GM23338 (cell line): ENCODE measurements at regions not wholly inside any gene's neighbourhood (a gene's known extent, or its start where the extent isn't known, plus 50 kb on each side); places are given as distances from the start of the nearest gene placed in this dataset.
"Not testable (repeated sequence)": the region's sequence is repeated elsewhere in the genome, so short reads cannot be mapped to it uniquely, and the experiment has no call there.

ENCODE experiments used
- ATAC-seq: fragments of 200-7000 bp; cut with Tn5 transposase; 3 replicates; pipeline ENCODE4 v1.9.1; 2020
- DNase-seq: peaks from one replicate; pipeline ENCODE4 v3.0.0-alpha.2; 2015; ENCODE audit warnings: low spot score
- H2AFZ ChIP-seq: fragments of 200-600 bp; sonication (generic); 2 replicates; pipeline ENCODE4 v1.8.0; 2016; ENCODE audit warnings: antibody characterized with exemption, mild to moderate bottlenecking, moderate library complexity
- H3F3A ChIP-seq: fragments of 200-600 bp; sonication (generic); replicated peaks from 2 replicates; pipeline ENCODE4 v1.8.0; 2017; ENCODE audit warnings: antibody characterized with exemption, mixed run types, low read depth
- H3K27ac ChIP-seq: fragments of 200-600 bp; sonication (generic); 2 replicates; pipeline ENCODE4 v1.6.1; 2016; ENCODE audit warnings: low read depth
- H3K27me3 ChIP-seq: fragments of 200-600 bp; sonication (generic); 2 replicates; pipeline ENCODE4 v1.8.0; 2016; ENCODE audit warnings: mild to moderate bottlenecking, mixed run types, moderate library complexity; ENCODE audit not compliant: insufficient read depth
- H3K36me3 ChIP-seq: fragments of 200-600 bp; sonication (generic); 2 replicates; pipeline ENCODE4 v1.8.0; 2016; ENCODE audit warnings: mild to moderate bottlenecking; ENCODE audit not compliant: insufficient read depth
- H3K4me1 ChIP-seq: fragments of 200-600 bp; sonication (generic); 2 replicates; pipeline ENCODE4 v1.8.0; 2016; ENCODE audit warnings: mild to moderate bottlenecking, moderate library complexity; ENCODE audit not compliant: insufficient read depth
- H3K4me2 ChIP-seq: fragments of 200-600 bp; sonication (generic); 2 replicates; pipeline ENCODE4 v1.7.1; 2017; ENCODE audit warnings: mixed run types
- H3K4me3 ChIP-seq: fragments of 200-600 bp; sonication (generic); 2 replicates; pipeline ENCODE4 v1.6.1; 2016; ENCODE audit warnings: mixed run types
- H3K79me2 ChIP-seq: fragments of 200-600 bp; sonication (generic); replicated peaks from 2 replicates; pipeline ENCODE4 v1.8.0; 2017; ENCODE audit warnings: mild to moderate bottlenecking; ENCODE audit not compliant: insufficient read depth
- H3K9me2 ChIP-seq: fragments of 200-600 bp; sonication (generic); 2 replicates; pipeline ENCODE4 v1.8.0; 2017; ENCODE audit not compliant: insufficient read depth
- H4K20me1 ChIP-seq: fragments of 200-600 bp; sonication (generic); replicated peaks from 2 replicates; pipeline ENCODE4 v1.8.0; 2017; ENCODE audit warnings: mild to moderate bottlenecking; ENCODE audit not compliant: insufficient read depth
- H3K27ac Mint-ChIP-seq: 2 replicates; pipeline ENCODE4 v1.8.0; 2020; ENCODE audit warnings: inconsistent platforms, mild to moderate bottlenecking, moderate library complexity, mixed read lengths
- H3K27me3 Mint-ChIP-seq: 3 replicates; pipeline ENCODE4 v1.8.0; 2022; ENCODE audit warnings: low read depth, mild to moderate bottlenecking, moderate library complexity, mixed read lengths, inconsistent platforms; ENCODE audit not compliant: insufficient read depth, poor library complexity
- H3K36me3 Mint-ChIP-seq: 3 replicates; pipeline ENCODE4 v1.8.0; 2021; ENCODE audit warnings: low read depth, mild to moderate bottlenecking, inconsistent platforms, moderate library complexity, mixed read lengths
- H3K4me1 Mint-ChIP-seq: 3 replicates; pipeline ENCODE4 v1.8.0; 2020; ENCODE audit warnings: mild to moderate bottlenecking, inconsistent platforms, mixed read lengths
- H3K4me3 Mint-ChIP-seq: 3 replicates; pipeline ENCODE4 v1.8.0; 2021; ENCODE audit warnings: moderate library complexity, mild to moderate bottlenecking, inconsistent platforms, mixed read lengths
- H3K9me3 Mint-ChIP-seq: 3 replicates; pipeline ENCODE4 v1.8.0; 2020; ENCODE audit warnings: moderate library complexity, mild to moderate bottlenecking, inconsistent platforms, mixed read lengths
- CTCF ChIP-seq, 2 experiments: fragments of 200-600 bp in 1 of 2; sonication (generic) in 1 of 2; conservative IDR thresholded peaks; 2 replicates each; pipeline versions ENCODE4 v1.5.1 to v1.6.1; 2016 to 2017; ENCODE audit warnings: antibody characterized with exemption in 2 of 2, low read depth in 2 of 2, mild to moderate bottlenecking in 2 of 2, moderate library complexity in 1 of 2
- ETS1 ChIP-seq: IDR thresholded peaks from 2 replicates; pipeline ENCODE4 v1.6.1; 2016; ENCODE audit warnings: antibody characterized with exemption
- POLR2AphosphoS5 ChIP-seq: IDR thresholded peaks from 2 replicates; pipeline ENCODE4 v1.6.1; 2016; ENCODE audit warnings: antibody characterized with exemption, low read depth

- Mint-ChIP-seq H3K9me3 (peaks cover 35% of the 10 kb centered on the region), H3K27me3 (peaks cover 2% of the 10 kb centered on the region), H3K4me1 (no peaks in the 10 kb centered on the region), H3K27ac (no peak overlapping the region), H3K4me3 (no peak overlapping the region), H3K36me3 (0 out of 3 replicates have a peak, but pooled peaks cover 4% of the 10 kb centered on the region)
- no peaks in the 10 kb centered on the region for H3F3A ChIP-seq
- no peaks in the 10 kb centered on the region for H3K36me3 ChIP-seq
- no peak overlapping the region for H3K27ac ChIP-seq
- no peak overlapping the region for H3K4me2 ChIP-seq
- no peaks in the 10 kb centered on the region for H3K4me1 ChIP-seq
- DNase-seq (no peak), ATAC-seq (no peak)
- TF ChIP-seq CTCF (conservative IDR thresholded peaks at IDR 0.05; ENCODE audit: low read depth in 2 of 2), result no peak
- TF ChIP-seq POLR2AphosphoS5, result no peak
- no peak for TF ChIP-seq ETS1
- no peak overlapping the region for H3K4me3 ChIP-seq
- H2AFZ ChIP-seq, result no peak overlapping the region
- peaks cover 8% of the 10 kb centered on the region; the same call in 1 of the 2 replicates for H3K9me2 ChIP-seq
- H3K27me3 ChIP-seq, result no peaks in the 10 kb centered on the region
- H4K20me1 ChIP-seq, result no peaks in the 10 kb centered on the region
- H3K79me2 ChIP-seq, result no peaks in the 10 kb centered on the region
These were observed 299.2 kb downstream of the SRGAP2C start for GRCh38 chr1:121483961-121484424.

GRCh38 chr1:121494796-121495195 is 310.0 kb downstream of the SRGAP2C start:
- not testable (repeated sequence) for H2AFZ ChIP-seq, H3K9me2 ChIP-seq, H3K4me2 ChIP-seq, H3K36me3 ChIP-seq, H3K4me1 ChIP-seq, H3F3A ChIP-seq, H3K4me3 ChIP-seq, H3K27me3 ChIP-seq, H3K4me3 Mint-ChIP-seq, H4K20me1 ChIP-seq, H3K27ac ChIP-seq, H3K79me2 ChIP-seq, H3K27ac Mint-ChIP-seq, H3K27me3 Mint-ChIP-seq, H3K36me3 Mint-ChIP-seq, H3K4me1 Mint-ChIP-seq, DNase-seq, ATAC-seq, H3K9me3 Mint-ChIP-seq

GRCh38 chr1:121511455-121511854 is 326.7 kb downstream of the SRGAP2C start:
- H3K4me1 Mint-ChIP-seq, ATAC-seq, H3K27ac ChIP-seq, H3K36me3 Mint-ChIP-seq, H3K4me3 ChIP-seq, DNase-seq, H3K27me3 ChIP-seq, H3K36me3 ChIP-seq, H3K4me1 ChIP-seq, H3K79me2 ChIP-seq, H3K9me2 ChIP-seq, H3K4me3 Mint-ChIP-seq, H4K20me1 ChIP-seq, H3K27ac Mint-ChIP-seq, H3K4me2 ChIP-seq, H3F3A ChIP-seq, H3K27me3 Mint-ChIP-seq, H2AFZ ChIP-seq: not testable (repeated sequence)
- peaks cover 45% of the 10 kb centered on the region for H3K9me3 Mint-ChIP-seq

- ATAC-seq, H3K27me3 Mint-ChIP-seq: not testable (repeated sequence)
These were observed 327.1 kb downstream of the SRGAP2C start for GRCh38 chr1:121511876-121512275.

More at GRCh38 chr1:121511876-121512275, 327.1 kb downstream of the SRGAP2C start:
- not testable (repeated sequence) for H3K4me3 Mint-ChIP-seq, H3K27ac Mint-ChIP-seq, H3K79me2 ChIP-seq, H3K4me1 ChIP-seq, H3K9me2 ChIP-seq, H3K36me3 Mint-ChIP-seq, H3K27me3 ChIP-seq, H3K36me3 ChIP-seq, H3K4me3 ChIP-seq, H3K27ac ChIP-seq, H3K4me2 ChIP-seq, H3K4me1 Mint-ChIP-seq, H4K20me1 ChIP-seq, H3F3A ChIP-seq, H2AFZ ChIP-seq, DNase-seq
- peaks cover 45% of the 10 kb centered on the region for H3K9me3 Mint-ChIP-seq
